Mesendoderm (in vitro differentiated cells): ENCODE measurements at regions not wholly inside any gene's neighbourhood (a gene's known extent, or its start where the extent isn't known, plus 50 kb on each side); places are given as distances from the start of the nearest gene placed in this dataset.
"Not testable (repeated sequence)": the region's sequence is repeated elsewhere in the genome, so short reads cannot be mapped to it uniquely, and the experiment has no call there.

Experiments
- DNase-seq: peaks from one replicate; pipeline ENCODE4 v3.0.0; 2013
- H2AK5ac ChIP-seq: 2 replicates; pipeline ENCODE4 v1.6.1; 2013; ENCODE audit warnings: low read length, inconsistent platforms
- H2BK120ac ChIP-seq: 2 replicates; pipeline ENCODE4 v1.6.1; 2013; ENCODE audit warnings: low read depth, mild to moderate bottlenecking, low read length, moderate library complexity, mixed read lengths
- H2BK15ac ChIP-seq: replicated peaks from 2 replicates; pipeline ENCODE4 v1.6.1; 2013; ENCODE audit warnings: low read depth, mild to moderate bottlenecking, moderate library complexity
- H2BK5ac ChIP-seq: 2 replicates; pipeline ENCODE4 v1.6.1; 2013; ENCODE audit warnings: low read length, inconsistent platforms
- H3K18ac ChIP-seq: 2 replicates; pipeline ENCODE4 v1.6.1; 2013; ENCODE audit warnings: mild to moderate bottlenecking, low read length, mixed read lengths
- H3K23ac ChIP-seq: one replicate; pipeline ENCODE4 v1.6.1; 2013; ENCODE audit warnings: low read length
- H3K27ac ChIP-seq: 2 replicates; pipeline ENCODE4 v1.5.1; 2013; ENCODE audit warnings: low read depth, mild to moderate bottlenecking, inconsistent platforms, low read length, moderate library complexity
- H3K27me3 ChIP-seq: 2 replicates; pipeline ENCODE4 v1.6.1; 2013; ENCODE audit warnings: low read length, control low read depth, mild to moderate bottlenecking, inconsistent platforms; ENCODE audit not compliant: insufficient read depth, poor library complexity
- H3K36me3 ChIP-seq: 2 replicates; pipeline ENCODE4 v1.6.1; 2013; ENCODE audit warnings: low read length, inconsistent platforms; ENCODE audit not compliant: control insufficient read depth, insufficient read depth
- H3K4ac ChIP-seq: one replicate; pipeline ENCODE4 v1.6.1; 2013; ENCODE audit warnings: low read depth, mild to moderate bottlenecking, low read length, moderate library complexity
- H3K4me1 ChIP-seq: 2 replicates; pipeline ENCODE4 v1.6.1; 2013; ENCODE audit warnings: low read depth, low read length, inconsistent platforms; ENCODE audit not compliant: control insufficient read depth
- H3K4me2 ChIP-seq: 2 replicates; pipeline ENCODE4 v1.6.1; 2013; ENCODE audit warnings: low read length
- H3K4me3 ChIP-seq: 2 replicates; pipeline ENCODE4 v1.5.1; 2013; ENCODE audit warnings: mild to moderate bottlenecking, low read length
- H3K56ac ChIP-seq: one replicate; pipeline ENCODE4 v1.6.1; 2013; ENCODE audit warnings: low read length
- H3K79me1 ChIP-seq: 2 replicates; pipeline ENCODE4 v1.6.1; 2013; ENCODE audit warnings: low read length, inconsistent platforms
- H3K79me2 ChIP-seq: 2 replicates; pipeline ENCODE4 v1.6.1; 2013; ENCODE audit warnings: mild to moderate bottlenecking, low read length; ENCODE audit not compliant: control insufficient read depth, insufficient read depth
- H3K9ac ChIP-seq: 2 replicates; pipeline ENCODE4 v1.6.1; 2013; ENCODE audit warnings: low read length, inconsistent platforms
- H4K5ac ChIP-seq: one replicate; pipeline ENCODE4 v1.6.1; 2013; ENCODE audit warnings: low read length
- H4K8ac ChIP-seq: one replicate; pipeline ENCODE4 v1.6.1; 2013; ENCODE audit warnings: low read depth, mild to moderate bottlenecking, control low read depth, low read length, moderate library complexity
- WGBS: extraction: QIAGEN DNeasy Blood & Tissue Kit; methylation state at CpG from one replicate; pipeline ENCODE4 v1.1.7; 2013; ENCODE audit warnings: low lambda C conversion rate, missing lambda C conversion rate; ENCODE audit not compliant: insufficient coverage; ENCODE audit errors: extremely low coverage; 5-methylcytosine and 5-hydroxymethylcytosine counted together

DNA sequence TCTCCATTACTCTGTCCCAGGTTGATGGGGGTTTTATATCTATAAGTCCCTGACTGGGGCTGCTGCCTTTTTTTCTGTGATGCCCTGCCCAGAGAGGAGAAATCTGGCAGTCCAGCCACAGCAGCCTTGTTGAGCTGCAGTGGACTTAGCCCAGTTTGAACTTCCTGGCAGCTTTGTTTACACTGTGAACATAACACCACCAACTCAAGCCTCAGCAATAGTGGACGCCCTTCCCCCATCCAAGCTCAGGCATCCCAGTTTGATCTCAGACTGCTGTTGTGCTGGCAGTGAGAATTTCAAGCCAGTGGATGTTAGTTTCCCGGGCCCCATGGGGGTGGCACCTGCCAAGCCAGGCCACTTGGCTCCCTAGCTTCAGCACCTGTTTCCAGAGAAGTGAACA lies 298.5 kb upstream of the KDM5D start:
- H3K27ac ChIP-seq: no peak overlapping the region
- H3K23ac ChIP-seq: no peak overlapping the region
- H3K4me2 ChIP-seq: no peak overlapping the region
- no peak overlapping the region for H3K4me3 ChIP-seq
- no peaks in the 10 kb centered on the region for H3K79me2 ChIP-seq
- H2AK5ac ChIP-seq: no peak overlapping the region
- no peaks in the 10 kb centered on the region for H3K4me1 ChIP-seq
- no peak overlapping the region for H3K4ac ChIP-seq
- DNase-seq: no peak
- no peak overlapping the region for H2BK5ac ChIP-seq
- no peak overlapping the region for H3K56ac ChIP-seq
- H3K36me3 ChIP-seq: no peaks in the 10 kb centered on the region
- no CpG with 5 or more reads among the region's 2 CpGs for WGBS
- H3K79me1 ChIP-seq: no peaks in the 10 kb centered on the region
- H3K27me3 ChIP-seq: no peaks in the 10 kb centered on the region
- no peak overlapping the region for H4K5ac ChIP-seq
- H3K9ac ChIP-seq: no peak overlapping the region
- no peak overlapping the region for H4K8ac ChIP-seq
- H2BK120ac ChIP-seq: no peak overlapping the region
- H2BK15ac ChIP-seq: no peak overlapping the region
- no peak overlapping the region for H3K18ac ChIP-seq

DNA sequence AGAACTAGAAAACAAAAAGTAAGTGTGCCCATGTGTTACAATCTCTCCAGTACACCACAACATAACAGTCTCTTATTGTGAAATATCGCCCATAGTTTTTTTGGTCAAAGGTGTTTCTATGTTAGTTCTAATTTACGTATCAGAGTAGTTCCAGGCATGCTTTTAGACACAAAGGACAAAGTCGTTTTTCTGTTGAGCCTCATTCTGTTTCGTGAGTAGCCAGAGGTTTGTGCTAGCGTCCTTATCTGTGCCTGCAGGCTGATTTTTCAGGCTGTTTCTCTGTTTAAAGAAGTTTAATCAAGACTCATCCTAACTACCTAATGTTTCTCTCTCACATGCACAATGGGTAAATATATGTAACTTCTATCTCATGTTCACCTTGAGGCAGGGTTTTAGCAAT lies 281.1 kb upstream of the KDM5D start:
- Histone ChIP-seq H4K8ac (no peak overlapping the region), H3K9ac (no peak overlapping the region), H2BK5ac (no peak overlapping the region), H3K36me3 (no peaks in the 10 kb centered on the region), H3K4me2 (no peak overlapping the region), H4K5ac (no peak overlapping the region), H3K18ac (no peak overlapping the region), H3K79me2 (no peaks in the 10 kb centered on the region), H3K4ac (no peak overlapping the region), H3K56ac (no peak overlapping the region), H3K27ac (no peak overlapping the region), H3K79me1 (no peaks in the 10 kb centered on the region), H2AK5ac (no peak overlapping the region), H3K23ac (no peak overlapping the region), H3K4me3 (no peak overlapping the region), H2BK15ac (no peak overlapping the region), H3K4me1 (no peaks in the 10 kb centered on the region), H3K27me3 (no peaks in the 10 kb centered on the region), H2BK120ac (no peak overlapping the region)
- DNase-seq: no peak
- no CpG with 5 or more reads among the region's 5 CpGs for WGBS

DNA sequence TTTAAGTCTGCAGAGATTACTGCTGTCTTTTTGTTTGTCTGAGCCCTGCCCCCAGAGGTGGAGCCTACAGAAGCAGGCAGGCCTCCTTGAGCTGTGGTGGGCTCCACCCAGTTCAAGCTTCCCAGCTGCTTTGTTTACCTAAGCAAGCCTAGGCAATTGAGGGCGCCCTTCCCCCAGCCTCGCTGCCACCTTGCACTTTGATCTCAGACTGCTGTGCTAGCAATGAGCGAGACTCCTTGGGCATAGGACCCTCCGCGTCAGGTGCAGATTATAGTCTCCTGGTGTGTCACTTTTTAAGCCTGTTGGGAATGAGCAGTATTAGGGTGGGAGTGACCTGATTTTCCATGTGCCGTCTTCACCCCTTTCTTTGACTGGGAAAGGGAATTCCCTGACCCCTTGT lies 248.9 kb upstream of the KDM5D start:
- not testable (repeated sequence) for H3K27ac ChIP-seq, H3K4me1 ChIP-seq, H3K4ac ChIP-seq, H3K27me3 ChIP-seq, H2BK5ac ChIP-seq, H3K36me3 ChIP-seq, H3K4me2 ChIP-seq, H4K8ac ChIP-seq, H3K9ac ChIP-seq, H3K18ac ChIP-seq, H4K5ac ChIP-seq, H3K79me1 ChIP-seq, H3K23ac ChIP-seq, H2BK15ac ChIP-seq, DNase-seq, H3K56ac ChIP-seq, H2BK120ac ChIP-seq, H2AK5ac ChIP-seq, H3K4me3 ChIP-seq, H3K79me2 ChIP-seq
- WGBS: no CpG with 5 or more reads among the region's 6 CpGs

DNA sequence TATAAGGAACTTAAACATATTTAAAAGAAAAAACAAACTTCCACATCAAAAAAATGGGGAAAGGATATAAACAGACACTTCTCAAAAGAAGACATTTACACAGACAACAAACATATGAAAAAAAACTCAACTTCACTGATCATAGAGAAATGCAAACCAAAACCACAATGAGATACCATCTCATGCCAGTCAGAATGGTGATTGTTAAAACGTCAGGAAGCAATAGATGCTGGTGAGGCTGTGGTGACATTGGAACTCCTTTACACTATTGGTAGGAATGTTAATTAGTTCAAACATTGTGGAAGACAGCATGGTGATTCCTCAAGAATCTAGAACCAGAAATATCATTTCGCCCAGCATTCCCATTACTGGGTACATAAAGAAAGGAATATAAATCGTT lies 228.5 kb upstream of the KDM5D start:
- H3K4ac ChIP-seq: no peak overlapping the region
- no peaks in the 10 kb centered on the region for H3K36me3 ChIP-seq
- H3K27ac ChIP-seq: no peak overlapping the region
- no peak overlapping the region for H2BK5ac ChIP-seq
- no peaks in the 10 kb centered on the region for H3K4me1 ChIP-seq
- no peak overlapping the region for H3K4me3 ChIP-seq
- WGBS: no CpG with 5 or more reads among the region's 3 CpGs
- H4K8ac ChIP-seq: no peak overlapping the region
- H3K9ac ChIP-seq: no peak overlapping the region
- no peak overlapping the region for H2BK15ac ChIP-seq
- no peak overlapping the region for H3K56ac ChIP-seq
- no peaks in the 10 kb centered on the region for H3K79me1 ChIP-seq
- H2AK5ac ChIP-seq: no peak overlapping the region
- no peak overlapping the region for H4K5ac ChIP-seq
- no peak for DNase-seq
- H3K18ac ChIP-seq: no peak overlapping the region
- H3K27me3 ChIP-seq: no peaks in the 10 kb centered on the region
- no peak overlapping the region for H3K23ac ChIP-seq
- no peaks in the 10 kb centered on the region for H3K79me2 ChIP-seq
- H3K4me2 ChIP-seq: no peak overlapping the region
- no peak overlapping the region for H2BK120ac ChIP-seq

DNA sequence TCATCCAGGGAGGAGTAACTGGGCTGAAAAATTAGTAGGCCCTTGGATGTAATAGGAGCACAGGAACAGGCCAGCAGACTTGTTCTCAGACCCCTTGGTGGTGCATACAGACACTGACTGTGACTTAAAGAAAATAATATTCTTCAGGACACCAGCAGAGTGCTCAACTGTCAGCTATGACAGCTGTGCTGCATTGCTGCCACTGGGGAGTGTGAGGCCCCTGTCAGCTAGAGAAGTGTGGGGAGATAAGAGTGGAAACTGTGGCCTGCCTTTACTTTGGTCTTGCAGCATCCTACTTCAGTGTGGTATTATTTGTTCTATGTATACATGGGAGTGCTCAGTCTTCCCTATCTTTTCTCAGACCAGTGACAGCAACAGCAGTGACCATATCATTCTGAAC lies 203.2 kb upstream of the KDM5D start:
- Histone ChIP-seq H2BK120ac (no peak overlapping the region), H2AK5ac (no peak overlapping the region), H3K79me1 (no peaks in the 10 kb centered on the region), H3K9ac (no peak overlapping the region), H3K4me3 (no peak overlapping the region), H3K79me2 (no peaks in the 10 kb centered on the region), H3K4me1 (no peaks in the 10 kb centered on the region), H3K18ac (no peak overlapping the region), H3K4me2 (no peak overlapping the region), H3K27ac (no peak overlapping the region), H3K4ac (no peak overlapping the region), H4K5ac (no peak overlapping the region), H3K56ac (no peak overlapping the region), H2BK15ac (no peak overlapping the region), H4K8ac (no peak overlapping the region), H2BK5ac (no peak overlapping the region), H3K23ac (no peak overlapping the region), H3K27me3 (no peaks in the 10 kb centered on the region), H3K36me3 (no peaks in the 10 kb centered on the region)
- DNase-seq: no peak

DNA sequence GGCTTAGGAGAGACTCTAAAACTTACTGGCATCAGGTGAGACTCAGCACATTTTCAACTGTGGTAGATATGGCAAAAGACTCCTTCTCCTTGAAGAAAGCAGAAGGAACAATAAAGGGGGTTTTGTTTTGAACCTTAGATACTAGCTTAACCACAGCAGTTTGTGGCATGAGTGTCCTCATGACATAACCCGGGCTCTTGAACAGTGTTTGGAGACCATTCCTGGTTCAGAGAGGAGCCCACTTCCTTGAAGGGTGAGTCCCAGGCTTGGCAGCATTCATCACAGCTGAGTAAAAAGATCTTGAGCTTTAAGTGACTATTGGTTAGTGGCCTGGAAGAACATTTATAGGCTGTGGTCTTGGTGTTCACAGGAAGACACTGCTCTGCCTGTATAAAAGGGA lies 154.5 kb upstream of the KDM5D start:
- no CpG with 5 or more reads among the region's 1 CpG for WGBS
- H3K79me2 ChIP-seq: no peaks in the 10 kb centered on the region
- no peak overlapping the region for H2AK5ac ChIP-seq
- H3K27me3 ChIP-seq: no peaks in the 10 kb centered on the region
- no peaks in the 10 kb centered on the region for H3K4me1 ChIP-seq
- H2BK15ac ChIP-seq: no peak overlapping the region
- no peak overlapping the region for H3K9ac ChIP-seq
- H2BK5ac ChIP-seq: no peak overlapping the region
- no peak overlapping the region for H3K27ac ChIP-seq
- H2BK120ac ChIP-seq: no peak overlapping the region
- no peak overlapping the region for H3K4ac ChIP-seq
- no peaks in the 10 kb centered on the region for H3K36me3 ChIP-seq
- no peak overlapping the region for H4K8ac ChIP-seq
- H3K18ac ChIP-seq: no peak overlapping the region
- H3K4me3 ChIP-seq: no peak overlapping the region
- H3K56ac ChIP-seq: no peak overlapping the region
- no peak overlapping the region for H4K5ac ChIP-seq
- DNase-seq: no peak
- no peak overlapping the region for H3K4me2 ChIP-seq
- H3K23ac ChIP-seq: no peak overlapping the region
- no peaks in the 10 kb centered on the region for H3K79me1 ChIP-seq
